GM19468 (cell line): ENCODE measurements at regions not wholly inside any gene's neighbourhood (a gene's known extent, or its start where the extent isn't known, plus 50 kb on each side); places are given as distances from the start of the nearest gene placed in this dataset.
"Not testable (repeated sequence)": the region's sequence is repeated elsewhere in the genome, so short reads cannot be mapped to it uniquely, and the experiment has no call there.

Experiments
- ATAC-seq: cut with Tn5 transposase; IDR thresholded peaks from one replicate; pipeline ENCODE4 v1.9.1; 2021; ENCODE audit warnings: mild to moderate bottlenecking, moderate library complexity, moderate number of reproducible peaks; ENCODE audit not compliant: unreplicated experiment; ENCODE audit errors: extremely low read depth

- not testable (repeated sequence) for ATAC-seq
Measured at GRCh38 chr2:193140895-193141294, 946.2 kb upstream of the TMEFF2 start.

- no peak for ATAC-seq
Measured at GRCh38 chr2:193124815-193125214, 930.1 kb upstream of the TMEFF2 start.

- no peak for ATAC-seq
Measured at GRCh38 chr2:193114827-193115226, 920.1 kb upstream of the TMEFF2 start.

- no peak for ATAC-seq
Measured at GRCh38 chr2:193112986-193113385, 918.3 kb upstream of the TMEFF2 start.

GRCh38 chr2:193103064-193103463 is 908.3 kb upstream of the TMEFF2 start:
- no peak for ATAC-seq

GRCh38 chr2:193101591-193101990 is 906.9 kb upstream of the TMEFF2 start:
- no peak for ATAC-seq

DNA sequence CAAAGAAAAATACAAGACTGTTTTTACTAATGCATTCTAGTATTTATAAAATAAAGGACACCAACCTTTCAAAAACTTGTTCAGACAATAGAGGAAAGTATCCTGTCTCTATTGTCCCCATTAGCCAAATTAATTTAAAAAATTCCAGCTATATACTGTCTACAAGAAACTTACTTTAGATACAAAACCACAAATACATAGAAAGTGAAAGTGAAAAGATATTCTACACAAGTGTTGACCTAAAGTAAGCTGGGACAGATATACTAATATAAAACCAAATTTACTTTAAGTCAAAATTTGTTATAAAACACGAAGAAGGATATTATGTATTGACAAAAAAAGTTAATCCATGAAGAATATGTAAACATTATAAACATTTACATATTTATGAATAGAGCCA is 893.3 kb upstream of the TMEFF2 start:
- ATAC-seq, result no peak

GRCh38 chr2:193076995-193077394 is 882.3 kb upstream of the TMEFF2 start:
- ATAC-seq, result no peak

DNA sequence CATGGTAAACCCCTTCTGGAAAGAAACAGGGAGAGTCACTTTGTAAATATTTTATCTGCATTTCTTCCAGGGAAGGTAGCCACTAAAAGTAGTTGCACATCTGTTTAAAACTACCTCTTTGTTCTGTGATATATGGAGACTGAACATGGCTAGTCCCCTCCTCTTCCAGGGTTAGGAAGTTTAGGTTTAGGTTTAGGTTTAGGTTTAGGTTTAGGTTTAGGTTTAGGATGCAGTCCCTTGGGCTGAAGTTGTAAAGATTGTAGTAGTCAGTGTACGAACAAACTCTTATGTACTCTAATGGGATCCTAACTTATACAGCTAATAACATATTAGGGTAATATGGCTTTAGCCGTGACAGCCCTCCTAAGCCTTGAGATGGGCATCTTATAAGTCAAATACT is 880.2 kb upstream of the TMEFF2 start:
- no peak for ATAC-seq

- no peak for ATAC-seq
Measured at GRCh38 chr2:193072647-193073046, 877.9 kb upstream of the TMEFF2 start.

GRCh38 chr2:193025556-193025955 is 830.8 kb upstream of the TMEFF2 start:
- ATAC-seq, result not testable (repeated sequence)

GRCh38 chr2:193024791-193025190 is 830.1 kb upstream of the TMEFF2 start:
- ATAC-seq, result no peak

DNA sequence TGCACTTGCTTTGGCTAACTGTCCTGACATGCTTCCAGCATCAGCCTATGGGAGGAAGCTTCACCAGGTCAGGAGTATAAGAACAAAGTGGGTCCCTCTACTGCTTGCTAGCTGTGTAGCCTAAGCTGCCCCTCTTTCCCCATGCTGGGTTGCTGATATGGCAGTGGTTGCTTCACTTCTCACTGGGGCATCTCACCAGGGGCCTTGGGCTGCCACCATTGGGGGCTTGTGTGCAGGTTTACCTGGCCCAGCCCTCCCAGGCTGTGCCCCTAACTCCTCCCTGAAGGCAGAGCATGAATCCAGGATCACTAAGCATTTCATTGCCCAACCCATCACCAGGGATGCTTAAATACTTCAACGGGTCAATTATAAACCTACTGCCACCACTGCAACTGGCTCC is 817.1 kb upstream of the TMEFF2 start:
- ATAC-seq, result no peak

DNA sequence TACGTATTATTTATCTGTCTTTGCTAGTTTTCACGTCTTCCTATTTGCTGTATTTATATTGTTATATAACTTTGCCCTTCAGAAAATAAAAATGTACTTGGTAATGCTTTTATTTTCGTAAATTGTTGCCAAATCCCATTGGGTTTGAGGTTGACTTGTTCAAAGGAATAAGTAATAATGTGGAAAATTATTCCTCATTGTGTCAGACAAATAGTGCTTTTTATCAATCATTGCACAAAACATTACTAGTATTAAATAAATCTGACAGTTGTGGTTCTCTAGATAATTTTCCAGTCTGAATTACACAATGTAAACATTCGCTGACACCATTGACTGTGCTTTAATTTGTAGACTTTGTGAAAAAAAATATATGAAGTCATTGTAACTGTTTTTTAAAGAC is 798.3 kb upstream of the TMEFF2 start:
- no peak for ATAC-seq

DNA sequence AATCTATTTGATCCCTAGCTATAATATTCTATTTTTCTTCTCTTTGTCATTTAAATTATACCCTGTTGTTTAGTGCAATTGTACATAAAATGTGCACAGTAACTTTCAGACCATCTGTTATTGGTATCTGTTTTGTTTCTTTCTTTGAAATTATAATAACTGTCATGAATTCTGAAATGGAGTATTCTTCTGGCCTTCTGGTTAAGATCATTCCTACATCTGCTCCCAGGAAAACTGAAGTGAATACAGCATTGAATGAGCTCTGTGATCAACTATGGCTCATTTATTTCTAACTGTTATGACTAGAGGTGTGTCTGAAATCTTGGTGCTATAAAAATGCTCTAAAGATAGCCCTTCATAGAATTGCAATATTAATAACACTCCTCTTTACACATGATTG is 788.4 kb upstream of the TMEFF2 start:
- no peak for ATAC-seq

DNA sequence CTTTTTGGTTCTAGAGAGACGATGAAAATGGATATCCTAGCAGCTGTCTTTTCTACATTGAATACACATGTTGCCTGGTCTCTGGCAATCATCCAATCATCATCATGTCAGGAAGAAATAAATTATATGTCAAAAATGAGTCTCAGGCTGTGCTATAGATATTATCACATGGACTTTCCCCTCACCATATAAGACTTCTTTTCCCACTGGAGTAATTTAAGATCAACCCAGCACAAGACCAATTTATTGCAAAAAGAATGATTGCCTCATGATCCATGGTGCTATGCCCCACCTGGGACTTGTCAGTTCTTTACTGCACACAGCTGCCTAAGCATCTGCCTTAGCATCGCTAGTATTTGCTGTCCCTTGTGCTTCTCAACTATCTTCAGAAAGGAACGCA is 783.7 kb upstream of the TMEFF2 start:
- no peak for ATAC-seq

GRCh38 chr2:192971981-192972380 is 777.2 kb upstream of the TMEFF2 start:
- ATAC-seq, result no peak

- ATAC-seq, result no peak
Measured at GRCh38 chr2:192969055-192969454, 774.3 kb upstream of the TMEFF2 start.

DNA sequence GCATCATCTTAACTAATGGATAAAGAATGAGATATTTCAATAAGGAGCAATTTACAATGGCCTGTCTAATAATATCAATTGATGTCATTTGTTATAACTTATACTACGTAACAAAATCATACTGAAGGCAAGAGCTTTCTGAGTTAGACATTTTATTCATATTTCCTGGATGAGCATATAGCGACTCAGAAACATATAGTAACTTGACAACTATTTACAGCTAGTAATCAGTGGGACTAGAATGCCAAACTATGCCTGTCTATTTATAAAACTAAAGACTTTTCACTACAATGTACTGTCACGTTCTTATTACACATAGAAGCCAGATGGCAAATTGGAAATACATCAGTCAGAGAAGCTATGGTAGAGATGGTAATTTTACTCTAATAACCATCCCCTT is 766.2 kb upstream of the TMEFF2 start:
- ATAC-seq, result no peak

DNA sequence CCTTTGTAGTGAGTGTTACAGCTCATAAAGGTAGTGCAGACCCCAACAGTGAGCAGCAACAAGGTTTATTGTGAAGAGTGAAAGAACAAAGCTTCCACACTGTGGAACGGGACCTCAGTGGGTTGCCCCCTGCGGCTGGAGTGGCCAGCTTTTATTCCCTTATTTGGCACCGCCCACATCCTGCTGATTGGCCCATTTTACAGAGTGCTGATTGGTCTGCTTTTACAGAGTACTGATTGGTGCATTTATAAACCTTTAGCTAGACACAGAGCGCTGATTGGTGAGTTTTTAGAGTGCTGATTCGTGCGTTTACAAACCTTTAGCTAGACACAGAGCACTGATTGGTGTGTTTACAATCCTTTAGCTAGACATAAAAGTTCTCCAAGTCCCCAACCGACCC is 763.9 kb upstream of the TMEFF2 start:
- ATAC-seq, result not testable (repeated sequence)

DNA sequence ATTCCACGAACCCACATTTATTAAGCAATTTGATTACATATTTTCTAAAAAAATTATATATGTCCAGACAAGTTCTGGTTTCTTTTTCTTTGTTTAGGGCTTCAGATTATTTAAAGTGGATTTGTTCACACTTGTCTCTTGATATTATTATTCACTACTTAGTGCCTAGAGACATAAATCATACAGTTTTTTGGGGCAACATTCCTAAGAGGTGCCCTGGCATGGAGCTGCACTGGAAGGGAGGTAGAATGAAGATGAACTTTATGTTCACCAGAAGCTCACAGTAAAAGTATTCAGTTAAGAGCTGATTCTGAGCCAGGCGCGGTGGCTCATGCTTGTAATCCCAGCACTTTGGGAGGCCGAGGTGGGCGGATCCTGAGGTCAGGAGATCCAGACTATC is 762.7 kb upstream of the TMEFF2 start:
- ATAC-seq, result no peak

DNA sequence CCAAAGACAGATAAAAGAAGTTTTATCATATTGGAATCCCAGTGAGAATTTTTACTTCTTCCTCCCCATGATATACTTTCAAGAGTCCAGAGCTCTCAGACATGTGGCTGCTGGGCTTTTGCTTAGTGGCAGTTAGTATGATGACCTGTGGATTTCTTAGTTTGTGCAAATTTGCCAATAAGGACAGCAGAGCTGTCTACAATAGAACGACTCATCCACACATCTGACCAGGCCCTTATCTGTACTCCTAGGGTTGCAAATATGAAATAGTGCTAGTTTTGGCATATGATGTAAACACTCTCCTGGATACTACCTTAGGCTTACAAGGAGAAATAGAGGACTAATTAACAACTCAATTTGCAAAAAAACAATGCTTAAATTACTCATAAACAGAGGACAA is 758.4 kb upstream of the TMEFF2 start:
- no peak for ATAC-seq

DNA sequence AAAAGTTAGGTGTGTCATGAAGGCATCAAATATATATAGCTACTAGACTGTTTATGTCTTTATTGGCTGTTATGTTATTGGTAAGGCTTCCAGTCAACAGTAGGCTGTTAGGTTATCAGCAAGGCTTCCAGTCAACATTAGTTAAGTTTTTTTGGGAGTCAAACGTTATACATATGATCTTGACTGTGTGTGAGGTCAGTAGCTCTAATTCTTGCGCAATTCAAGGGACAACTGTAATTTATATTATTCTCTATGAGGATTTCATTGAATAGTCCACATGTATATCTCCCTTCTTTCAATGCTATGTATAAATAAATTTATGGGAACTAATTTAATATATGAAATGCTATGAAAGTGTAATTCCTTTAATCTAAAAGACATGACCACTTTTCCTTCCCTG is 757.5 kb upstream of the TMEFF2 start:
- no peak for ATAC-seq
